ENCODE measurements at regions not wholly inside any gene's neighbourhood (a gene's known extent, or its start where the extent isn't known, plus 50 kb on each side); places are given as distances from the start of the nearest gene placed in this dataset.
"Not testable (repeated sequence)": the region's sequence is repeated elsewhere in the genome, so short reads cannot be mapped to it uniquely, and the experiment has no call there.

DNA sequence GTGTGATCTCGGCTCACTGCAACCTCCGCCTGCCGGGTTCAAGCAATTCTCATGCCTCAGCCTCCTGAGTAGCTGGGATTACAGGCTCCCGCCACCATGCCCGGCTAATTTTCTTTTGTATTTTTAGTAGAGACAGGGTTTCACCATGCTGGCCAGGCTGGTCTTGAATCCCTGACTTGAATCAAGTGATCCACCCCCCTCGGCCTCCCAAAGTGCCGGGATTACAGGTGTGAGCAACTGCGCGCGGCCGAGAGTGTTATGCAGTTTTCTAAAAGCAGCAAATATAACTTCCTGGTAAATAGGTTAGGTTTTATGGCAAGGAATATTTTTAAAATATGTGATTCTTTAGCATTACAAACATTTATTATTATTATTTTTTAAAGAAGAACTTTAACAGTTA is 592.8 kb upstream of the PRR20A start:
- not testable (repeated sequence) for TF ChIP-seq POLR2A (IDR thresholded peaks at IDR 0.05)
- TF ChIP-seq, protein P1, sequence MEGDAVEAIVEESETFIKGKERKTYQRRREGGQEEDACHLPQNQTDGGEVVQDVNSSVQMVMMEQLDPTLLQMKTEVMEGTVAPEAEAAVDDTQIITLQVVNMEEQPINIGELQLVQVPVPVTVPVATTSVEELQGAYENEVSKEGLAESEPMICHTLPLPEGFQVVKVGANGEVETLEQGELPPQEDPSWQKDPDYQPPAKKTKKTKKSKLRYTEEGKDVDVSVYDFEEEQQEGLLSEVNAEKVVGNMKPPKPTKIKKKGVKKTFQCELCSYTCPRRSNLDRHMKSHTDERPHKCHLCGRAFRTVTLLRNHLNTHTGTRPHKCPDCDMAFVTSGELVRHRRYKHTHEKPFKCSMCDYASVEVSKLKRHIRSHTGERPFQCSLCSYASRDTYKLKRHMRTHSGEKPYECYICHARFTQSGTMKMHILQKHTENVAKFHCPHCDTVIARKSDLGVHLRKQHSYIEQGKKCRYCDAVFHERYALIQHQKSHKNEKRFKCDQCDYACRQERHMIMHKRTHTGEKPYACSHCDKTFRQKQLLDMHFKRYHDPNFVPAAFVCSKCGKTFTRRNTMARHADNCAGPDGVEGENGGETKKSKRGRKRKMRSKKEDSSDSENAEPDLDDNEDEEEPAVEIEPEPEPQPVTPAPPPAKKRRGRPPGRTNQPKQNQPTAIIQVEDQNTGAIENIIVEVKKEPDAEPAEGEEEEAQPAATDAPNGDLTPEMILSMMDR (IDR thresholded peaks at IDR 0.05): not testable (repeated sequence)

Data from tibial nerve (tissue), 3 donors.